HepG2 (cell line): ENCODE measurements at regions not wholly inside any gene's neighbourhood (a gene's known extent, or its start where the extent isn't known, plus 50 kb on each side); places are given as distances from the start of the nearest gene placed in this dataset.

Experiments used
- GTF2F1 ChIP-seq: fragments of 150-350 bp; IDR thresholded peaks from 2 replicates; pipeline ENCODE4 v1.6.1; 2014; ENCODE audit warnings: low read length
- JUN ChIP-seq: sonication (generic); formaldehyde crosslinking; IDR thresholded peaks from 2 replicates; pipeline ENCODE4 v1.4.0; 2020; ENCODE audit warnings: mild to moderate bottlenecking, missing genetic modification reagents
- SP2 ChIP-seq: sonication (generic); formaldehyde crosslinking; IDR thresholded peaks from 2 replicates; pipeline ENCODE4 v1.5.1; 2020; ENCODE audit warnings: mild to moderate bottlenecking, missing genetic modification reagents
- TF ChIP-seq, protein P1 (sequence below): sonication (generic); formaldehyde crosslinking; IDR thresholded peaks from 2 replicates; pipeline ENCODE4 v1.5.0; 2020; ENCODE audit warnings: mild to moderate bottlenecking, missing genetic modification reagents, moderate library complexity

DNA sequence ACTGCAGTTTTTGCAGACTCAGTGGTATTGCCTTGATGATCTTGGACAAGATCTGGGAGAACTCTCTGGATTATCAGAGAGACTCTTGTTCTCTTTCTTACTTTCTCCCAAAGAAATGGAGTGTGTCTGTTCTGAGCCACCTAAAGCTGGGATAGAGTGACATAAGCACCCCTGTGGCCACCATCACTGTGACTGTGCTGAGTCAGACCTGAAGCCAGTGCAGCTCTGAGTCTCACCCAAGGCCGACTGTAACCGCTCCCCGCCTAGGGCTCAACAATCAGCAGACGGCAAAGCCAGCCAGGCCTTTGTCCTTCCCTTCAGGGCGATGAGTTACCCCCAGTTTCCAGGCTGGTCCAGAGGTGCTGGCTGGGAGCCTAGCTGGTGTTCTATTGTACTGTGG, 795.6 kb downstream of the UQCRFS1 start:
- TF ChIP-seq, protein P1, sequence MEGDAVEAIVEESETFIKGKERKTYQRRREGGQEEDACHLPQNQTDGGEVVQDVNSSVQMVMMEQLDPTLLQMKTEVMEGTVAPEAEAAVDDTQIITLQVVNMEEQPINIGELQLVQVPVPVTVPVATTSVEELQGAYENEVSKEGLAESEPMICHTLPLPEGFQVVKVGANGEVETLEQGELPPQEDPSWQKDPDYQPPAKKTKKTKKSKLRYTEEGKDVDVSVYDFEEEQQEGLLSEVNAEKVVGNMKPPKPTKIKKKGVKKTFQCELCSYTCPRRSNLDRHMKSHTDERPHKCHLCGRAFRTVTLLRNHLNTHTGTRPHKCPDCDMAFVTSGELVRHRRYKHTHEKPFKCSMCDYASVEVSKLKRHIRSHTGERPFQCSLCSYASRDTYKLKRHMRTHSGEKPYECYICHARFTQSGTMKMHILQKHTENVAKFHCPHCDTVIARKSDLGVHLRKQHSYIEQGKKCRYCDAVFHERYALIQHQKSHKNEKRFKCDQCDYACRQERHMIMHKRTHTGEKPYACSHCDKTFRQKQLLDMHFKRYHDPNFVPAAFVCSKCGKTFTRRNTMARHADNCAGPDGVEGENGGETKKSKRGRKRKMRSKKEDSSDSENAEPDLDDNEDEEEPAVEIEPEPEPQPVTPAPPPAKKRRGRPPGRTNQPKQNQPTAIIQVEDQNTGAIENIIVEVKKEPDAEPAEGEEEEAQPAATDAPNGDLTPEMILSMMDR (CRISPR knock-in tag), result no peak
- TF ChIP-seq GTF2F1 (no peak), JUN (no peak), SP2 (no peak)
